HEK293T (cell line): ENCODE measurements at regions not wholly inside any gene's neighbourhood (a gene's known extent, or its start where the extent isn't known, plus 50 kb on each side); places are given as distances from the start of the nearest gene placed in this dataset.

Experiments used
- ARNT ChIP-seq: fragments of 450-650 bp; IDR thresholded peaks from 2 replicates; pipeline ENCODE4 v1.6.1; 2017; ENCODE audit warnings: mild to moderate bottlenecking
- BHLHE40 ChIP-seq: fragments of 450-650 bp; IDR thresholded peaks from 2 replicates; pipeline ENCODE4 v1.6.1; 2016; ENCODE audit warnings: mild to moderate bottlenecking, moderate library complexity, borderline replicate concordance
- FOXA1 ChIP-seq: fragments of 450-650 bp; IDR thresholded peaks from 2 replicates; pipeline ENCODE4 v1.6.1; 2016; ENCODE audit warnings: mild to moderate bottlenecking
- FOXK2 ChIP-seq: fragments of 450-650 bp; IDR thresholded peaks from 2 replicates; pipeline ENCODE4 v1.6.1; 2016; ENCODE audit warnings: mild to moderate bottlenecking
- FOXM1 ChIP-seq: fragments of 450-650 bp; IDR thresholded peaks from 2 replicates; pipeline ENCODE4 v1.6.1; 2017; ENCODE audit warnings: mild to moderate bottlenecking, borderline replicate concordance
- HDGF ChIP-seq: fragments of 450-650 bp; IDR thresholded peaks from 2 replicates; pipeline ENCODE4 v1.6.1; 2017; ENCODE audit warnings: antibody characterized with exemption, borderline replicate concordance
- LEF1 ChIP-seq: fragments of 450-650 bp; IDR thresholded peaks from 2 replicates; pipeline ENCODE4 v1.6.1; 2017; ENCODE audit warnings: mild to moderate bottlenecking, borderline replicate concordance
- NFRKB ChIP-seq: fragments of 450-650 bp; IDR thresholded peaks from 2 replicates; pipeline ENCODE4 v1.6.1; 2016; ENCODE audit warnings: mild to moderate bottlenecking, moderate library complexity
- SP1 ChIP-seq: fragments of 450-650 bp; IDR thresholded peaks from 2 replicates; pipeline ENCODE4 v1.6.1; 2017
- SUZ12 ChIP-seq: fragments of 450-650 bp; IDR thresholded peaks from 2 replicates; pipeline ENCODE4 v1.6.1; 2016; ENCODE audit warnings: mild to moderate bottlenecking
- TARDBP ChIP-seq: fragments of 450-650 bp; IDR thresholded peaks from 2 replicates; pipeline ENCODE4 v1.6.1; 2016
- TF ChIP-seq, protein P1 (sequence below): fragments of 450-650 bp; IDR thresholded peaks from 2 replicates; pipeline ENCODE4 v1.6.1; 2016

GRCh38 chr4:38334791-38335190 lies 329.2 kb upstream of the KLF3 start:
- TF ChIP-seq SUZ12: no peak
- TF ChIP-seq LEF1: no peak
- TF ChIP-seq FOXA1: no peak
- TF ChIP-seq TARDBP: no peak
- TF ChIP-seq HDGF: no peak
- no peak for TF ChIP-seq BHLHE40
- TF ChIP-seq NFRKB: no peak
- TF ChIP-seq ARNT: no peak
- TF ChIP-seq FOXM1: no peak
- no peak for TF ChIP-seq FOXK2
- TF ChIP-seq, protein P1, sequence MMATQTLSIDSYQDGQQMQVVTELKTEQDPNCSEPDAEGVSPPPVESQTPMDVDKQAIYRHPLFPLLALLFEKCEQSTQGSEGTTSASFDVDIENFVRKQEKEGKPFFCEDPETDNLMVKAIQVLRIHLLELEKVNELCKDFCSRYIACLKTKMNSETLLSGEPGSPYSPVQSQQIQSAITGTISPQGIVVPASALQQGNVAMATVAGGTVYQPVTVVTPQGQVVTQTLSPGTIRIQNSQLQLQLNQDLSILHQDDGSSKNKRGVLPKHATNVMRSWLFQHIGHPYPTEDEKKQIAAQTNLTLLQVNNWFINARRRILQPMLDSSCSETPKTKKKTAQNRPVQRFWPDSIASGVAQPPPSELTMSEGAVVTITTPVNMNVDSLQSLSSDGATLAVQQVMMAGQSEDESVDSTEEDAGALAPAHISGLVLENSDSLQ: no peak
- no peak for TF ChIP-seq SP1
